GM23248 (cell line): ENCODE measurements at regions not wholly inside any gene's neighbourhood (a gene's known extent, or its start where the extent isn't known, plus 50 kb on each side); places are given as distances from the start of the nearest gene placed in this dataset.

ENCODE experiments used
- EZH2 ChIP-seq: fragments of 200-600 bp; sonication (generic); IDR thresholded peaks from 2 replicates; pipeline ENCODE4 v1.6.1; 2018; ENCODE audit warnings: antibody characterized with exemption, mild to moderate bottlenecking; ENCODE audit not compliant: insufficient read depth, poor library complexity, severe bottlenecking
- EZH2phosphoT487 ChIP-seq: fragments of 200-600 bp; sonication (generic); IDR thresholded peaks from 2 replicates; pipeline ENCODE4 v1.6.1; 2018; ENCODE audit warnings: antibody characterized with exemption, moderate library complexity, mild to moderate bottlenecking, low read depth; ENCODE audit not compliant: insufficient read depth

DNA sequence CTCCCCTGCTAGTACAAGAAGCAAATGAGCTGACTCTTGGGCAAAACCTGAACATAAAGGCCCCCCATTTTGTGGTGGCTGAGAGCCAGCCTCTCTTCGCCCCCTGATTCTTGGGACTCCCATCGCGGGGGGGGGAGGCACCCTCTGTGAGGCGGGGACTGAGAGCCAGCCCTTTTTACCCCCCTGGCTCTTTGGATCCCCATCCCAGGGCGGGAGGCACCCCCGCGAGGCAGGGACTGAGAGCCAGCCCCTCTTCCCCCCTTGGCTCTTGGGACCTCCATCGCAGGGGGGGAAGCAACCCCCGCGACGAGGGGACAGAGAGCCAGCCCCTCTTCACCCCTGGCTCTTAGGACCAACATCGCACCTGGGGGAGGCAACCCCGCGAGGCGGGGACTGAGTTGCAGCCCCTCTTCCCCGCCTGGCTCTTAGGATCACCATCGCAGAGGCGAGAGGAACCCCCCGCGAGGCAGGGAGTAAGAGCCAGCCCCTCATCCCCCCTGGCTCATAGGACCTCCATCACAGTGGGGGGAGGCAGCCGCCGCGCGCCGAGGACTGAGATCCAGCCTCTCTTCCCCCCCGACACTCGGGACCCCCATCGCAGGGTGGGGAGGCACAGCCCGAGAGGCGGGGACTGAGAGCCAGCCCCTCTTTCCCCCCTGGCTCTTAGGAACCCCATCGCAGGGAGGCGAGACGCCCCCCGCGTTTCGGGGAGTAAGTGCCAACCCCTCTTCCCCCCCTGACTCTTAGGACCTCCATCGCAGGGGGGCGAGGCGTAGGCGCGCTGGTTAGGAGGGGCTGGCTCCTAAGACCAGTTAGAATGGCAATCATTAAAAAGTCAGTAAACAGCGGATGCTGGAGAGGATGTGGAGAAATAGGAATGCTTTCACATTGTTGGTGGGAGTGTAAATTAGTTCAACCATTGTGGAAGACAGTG lies 2428.4 kb upstream of the PCDH20 start:
- TF ChIP-seq EZH2 (no peak), EZH2phosphoT487 (no peak)
